ENCODE measurements at regions not wholly inside any gene's neighbourhood (a gene's known extent, or its start where the extent isn't known, plus 50 kb on each side); places are given as distances from the start of the nearest gene placed in this dataset.

- Histone ChIP-seq H3K27ac (no peak overlapping the region), H3K36me3 (no peaks in the 10 kb centered on the region), H3K27me3 (no peaks in the 10 kb centered on the region), H3K4me1 (no peaks in the 10 kb centered on the region), H3K9me3 (peaks cover 0 to 15% of the 10 kb centered on the region in 2 donors), H3K4me3 (no peak overlapping the region)
- TF ChIP-seq CTCF (IDR thresholded peaks at IDR 0.05) = no peak
- DNase-seq (ENCODE audit: low spot score) = no peak
These were observed 50.3 kb upstream of the ME3 start for GRCh38 chr11:86722748-86723147.
